Colonic mucosa (tissue), 4 donors: ENCODE measurements at regions not wholly inside any gene's neighbourhood (a gene's known extent, or its start where the extent isn't known, plus 50 kb on each side); places are given as distances from the start of the nearest gene placed in this dataset.

Source experiments
- DNase-seq: peaks from one replicate; pipeline ENCODE4 v3.0.0-alpha.2; 2020
- H3K27ac ChIP-seq: fragments of 200-600 bp; one replicate; pipeline ENCODE4 v1.8.0; 2021
- H3K27me3 ChIP-seq: fragments of 200-600 bp; one replicate; pipeline ENCODE4 v1.8.0; 2021
- H3K36me3 ChIP-seq: fragments of 200-600 bp; one replicate; pipeline ENCODE4 v1.8.0; 2021
- H3K4me1 ChIP-seq: fragments of 200-600 bp; one replicate; pipeline ENCODE4 v1.8.0; 2021; ENCODE audit warnings: mild to moderate bottlenecking
- H3K4me3 ChIP-seq: fragments of 200-600 bp; one replicate; pipeline ENCODE4 v1.8.0; 2021
- H3K9ac ChIP-seq, 2 donors: one replicate each; pipeline ENCODE4 v1.7.0; 2013; ENCODE audit warnings: control low read depth in 2 of 2, low read depth in 2 of 2, low read length in 2 of 2
- H3K9me3 ChIP-seq: fragments of 200-600 bp; one replicate; pipeline ENCODE4 v1.8.0; 2021
- intact Hi-C: fragments of 100-400 bp; cut with DNase I; formaldehyde crosslinking; loops from one replicate; pipeline ENCODE4 v1.14.1; 2022
- TF ChIP-seq, protein P1 (sequence below): fragments of 200-600 bp; IDR thresholded peaks from one replicate; pipeline ENCODE4 v1.8.0; 2022; ENCODE audit warnings: antibody characterized with exemption, mild to moderate bottlenecking
- donor health status: healthy.
- donor health status: DM: no; HTN: no; CAD: no.
- donor health status: DM: no; HTN: no; CAD: no.

GRCh38 chr4:72945719-72946336, 123.7 kb downstream of the COX18 start:
- intact Hi-C loops: no loop called here

GRCh38 chr4:72942565-72942964, 127.0 kb downstream of the COX18 start:
- no peaks in the 10 kb centered on the region for H3K27me3 ChIP-seq
- no peak overlapping the region for H3K9ac ChIP-seq
- H3K4me3 ChIP-seq: no peak overlapping the region
- intact Hi-C loops: no loop called here
- no peak overlapping the region for H3K27ac ChIP-seq
- H3K4me1 ChIP-seq: no peaks in the 10 kb centered on the region
- H3K9me3 ChIP-seq: no peaks in the 10 kb centered on the region
- no peak for DNase-seq
- no peaks in the 10 kb centered on the region for H3K36me3 ChIP-seq
- TF ChIP-seq, protein P1, sequence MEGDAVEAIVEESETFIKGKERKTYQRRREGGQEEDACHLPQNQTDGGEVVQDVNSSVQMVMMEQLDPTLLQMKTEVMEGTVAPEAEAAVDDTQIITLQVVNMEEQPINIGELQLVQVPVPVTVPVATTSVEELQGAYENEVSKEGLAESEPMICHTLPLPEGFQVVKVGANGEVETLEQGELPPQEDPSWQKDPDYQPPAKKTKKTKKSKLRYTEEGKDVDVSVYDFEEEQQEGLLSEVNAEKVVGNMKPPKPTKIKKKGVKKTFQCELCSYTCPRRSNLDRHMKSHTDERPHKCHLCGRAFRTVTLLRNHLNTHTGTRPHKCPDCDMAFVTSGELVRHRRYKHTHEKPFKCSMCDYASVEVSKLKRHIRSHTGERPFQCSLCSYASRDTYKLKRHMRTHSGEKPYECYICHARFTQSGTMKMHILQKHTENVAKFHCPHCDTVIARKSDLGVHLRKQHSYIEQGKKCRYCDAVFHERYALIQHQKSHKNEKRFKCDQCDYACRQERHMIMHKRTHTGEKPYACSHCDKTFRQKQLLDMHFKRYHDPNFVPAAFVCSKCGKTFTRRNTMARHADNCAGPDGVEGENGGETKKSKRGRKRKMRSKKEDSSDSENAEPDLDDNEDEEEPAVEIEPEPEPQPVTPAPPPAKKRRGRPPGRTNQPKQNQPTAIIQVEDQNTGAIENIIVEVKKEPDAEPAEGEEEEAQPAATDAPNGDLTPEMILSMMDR: no peak

More at GRCh38 chr4:72945719-72946336, 123.7 kb downstream of the COX18 start:
- H3K9me3 ChIP-seq: no peaks in the 10 kb centered on the region
- no peaks in the 10 kb centered on the region for H3K27me3 ChIP-seq
- H3K4me3 ChIP-seq: no peak overlapping the region
- no peak for DNase-seq
- H3K9ac ChIP-seq: no peak overlapping the region
- no peaks in the 10 kb centered on the region for H3K36me3 ChIP-seq
- H3K4me1 ChIP-seq: no peaks in the 10 kb centered on the region
- TF ChIP-seq, protein P1: no peak
- no peak overlapping the region for H3K27ac ChIP-seq

- DNase-seq: no peak
- intact Hi-C loops: no loop called here
Measured at GRCh38 chr4:72938516-72938915, 131.0 kb downstream of the COX18 start.

GRCh38 chr4:72935462-72935861, 134.1 kb downstream of the COX18 start:
- intact Hi-C loops: no loop called here
- Histone ChIP-seq H3K4me1 (no peaks in the 10 kb centered on the region), H3K36me3 (no peaks in the 10 kb centered on the region), H3K27me3 (no peaks in the 10 kb centered on the region), H3K9ac (no peak overlapping the region), H3K27ac (no peak overlapping the region), H3K9me3 (no peaks in the 10 kb centered on the region), H3K4me3 (no peak overlapping the region)
- TF ChIP-seq, protein P1: no peak
- no peak for DNase-seq

More at GRCh38 chr4:72938516-72938915, 131.0 kb downstream of the COX18 start:
- Histone ChIP-seq H3K4me1 (no peaks in the 10 kb centered on the region), H3K9me3 (no peaks in the 10 kb centered on the region), H3K36me3 (no peaks in the 10 kb centered on the region), H3K9ac (no peak overlapping the region), H3K27ac (no peak overlapping the region), H3K27me3 (no peaks in the 10 kb centered on the region), H3K4me3 (no peak overlapping the region)
- TF ChIP-seq, protein P1: no peak

DNA sequence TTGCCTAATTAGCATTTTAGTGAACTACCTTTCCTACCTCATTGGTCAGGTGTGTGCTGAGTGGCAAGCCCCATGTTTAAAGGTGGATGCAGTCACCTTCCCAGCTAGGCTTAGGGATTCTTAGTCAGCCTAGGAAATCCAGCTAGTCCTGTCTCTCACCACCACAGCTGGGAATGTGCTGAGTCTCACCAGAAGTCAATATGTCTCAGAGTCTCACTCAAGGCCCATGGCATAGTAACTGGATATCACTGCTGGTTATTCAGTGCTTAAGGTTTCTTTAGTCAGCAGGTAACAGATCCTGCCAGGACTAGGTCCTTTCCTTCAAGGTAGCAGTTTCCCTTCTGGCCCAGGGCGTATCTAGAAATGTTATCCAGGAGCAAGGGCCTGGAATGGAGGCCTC, 136.5 kb downstream of the COX18 start:
- H3K4me3 ChIP-seq: no peak overlapping the region
- H3K9ac ChIP-seq: no peak overlapping the region
- intact Hi-C loops: no loop called here
- H3K36me3 ChIP-seq: no peaks in the 10 kb centered on the region
- TF ChIP-seq, protein P1: no peak
- no peak overlapping the region for H3K27ac ChIP-seq
- no peaks in the 10 kb centered on the region for H3K27me3 ChIP-seq
- H3K4me1 ChIP-seq: no peaks in the 10 kb centered on the region
- no peak for DNase-seq
- no peaks in the 10 kb centered on the region for H3K9me3 ChIP-seq
